SK-N-SH treated with all-trans-retinoic acid at 6 μM for 48 hours (cell line): ENCODE measurements at regions not wholly inside any gene's neighbourhood (a gene's known extent, or its start where the extent isn't known, plus 50 kb on each side); places are given as distances from the start of the nearest gene placed in this dataset.

Experiments
- ATAC-seq: fragments of 200-7000 bp; cut with Tn5 transposase; 3 replicates; pipeline ENCODE4 v1.9.1; 2020; ENCODE audit warnings: mild to moderate bottlenecking, moderate library complexity
- ARNTL ChIP-seq: fragments of 450-650 bp; formaldehyde crosslinking; IDR thresholded peaks from 2 replicates; pipeline ENCODE4 v1.5.0; 2020; ENCODE audit warnings: low read depth, mild to moderate bottlenecking, moderate library complexity, borderline replicate concordance
- BACH2 ChIP-seq: fragments of 250-450 bp; sonication (Bioruptor Pico); IDR thresholded peaks from 2 replicates; pipeline ENCODE4 v1.9.0; 2021; ENCODE audit warnings: mild to moderate bottlenecking, borderline replicate concordance
- CSDC2 ChIP-seq: fragments of 250-450 bp; sonication (Bioruptor Pico); IDR thresholded peaks from 2 replicates; pipeline ENCODE4 v1.5.0; 2020; ENCODE audit warnings: mild to moderate bottlenecking, moderate library complexity
- ESRRG ChIP-seq: fragments of 250-450 bp; sonication (Bioruptor Pico); IDR thresholded peaks from 2 replicates; pipeline ENCODE4 v1.6.1; 2021; ENCODE audit warnings: mild to moderate bottlenecking
- GLIS3 ChIP-seq: fragments of 250-450 bp; sonication (Bioruptor Pico); IDR thresholded peaks from 2 replicates; pipeline ENCODE4 v1.5.0; 2020; ENCODE audit warnings: mild to moderate bottlenecking, moderate library complexity
- ISL1 ChIP-seq: fragments of 250-450 bp; sonication (Bioruptor Pico); IDR thresholded peaks from 2 replicates; pipeline ENCODE4 v2.1.2; 2022; ENCODE audit warnings: mild to moderate bottlenecking, moderate library complexity
- OSR1 ChIP-seq: fragments of 250-450 bp; sonication (Bioruptor Pico); IDR thresholded peaks from 2 replicates; pipeline ENCODE4 v1.8.0; 2022; ENCODE audit warnings: moderate library complexity, mild to moderate bottlenecking, inconsistent platforms
- PPARA ChIP-seq: fragments of 250-450 bp; sonication (Bioruptor Pico); IDR thresholded peaks from 2 replicates; pipeline ENCODE4 v1.5.0; 2020; ENCODE audit warnings: mild to moderate bottlenecking, borderline replicate concordance
- RARB ChIP-seq: fragments of 250-450 bp; sonication (Bioruptor Pico); IDR thresholded peaks from 2 replicates; pipeline ENCODE4 v1.8.0; 2021; ENCODE audit warnings: mild to moderate bottlenecking, moderate library complexity
- SNAI2 ChIP-seq: fragments of 250-450 bp; sonication (Bioruptor Pico); IDR thresholded peaks from 2 replicates; pipeline ENCODE4 v1.5.0; 2020; ENCODE audit warnings: mild to moderate bottlenecking, moderate library complexity
- TCF4 ChIP-seq: fragments of 250-450 bp; sonication (Bioruptor Pico); IDR thresholded peaks from 2 replicates; pipeline ENCODE4 v1.8.0; 2021; ENCODE audit warnings: mild to moderate bottlenecking, moderate library complexity, borderline replicate concordance
- TOX ChIP-seq: fragments of 250-450 bp; sonication (Bioruptor Pico); IDR thresholded peaks from 2 replicates; pipeline ENCODE4 v1.8.0; 2021; ENCODE audit warnings: mild to moderate bottlenecking, moderate library complexity, borderline replicate concordance
- ZC3H10 ChIP-seq: fragments of 250-450 bp; sonication (Bioruptor Pico); IDR thresholded peaks from 2 replicates; pipeline ENCODE4 v1.5.1; 2021; ENCODE audit warnings: mild to moderate bottlenecking, moderate library complexity
- ZFP3 ChIP-seq: fragments of 250-450 bp; sonication (Bioruptor Pico); IDR thresholded peaks from 2 replicates; pipeline ENCODE4 v1.5.0; 2020; ENCODE audit warnings: mild to moderate bottlenecking, moderate library complexity
- ZFP30 ChIP-seq: fragments of 450-650 bp; formaldehyde crosslinking; IDR thresholded peaks from 2 replicates; pipeline ENCODE4 v1.5.0; 2022; ENCODE audit warnings: mild to moderate bottlenecking, moderate library complexity
- ZNF565 ChIP-seq: fragments of 450-650 bp; formaldehyde crosslinking; conservative IDR thresholded peaks from 2 replicates; pipeline ENCODE4 v1.5.0; 2020; ENCODE audit warnings: low read depth, mild to moderate bottlenecking, moderate library complexity
- ZNF70 ChIP-seq: fragments of 450-650 bp; formaldehyde crosslinking; IDR thresholded peaks from 2 replicates; pipeline ENCODE4 v1.5.0; 2020; ENCODE audit warnings: mild to moderate bottlenecking, moderate library complexity
- ZNF8 ChIP-seq: fragments of 450-650 bp; formaldehyde crosslinking; IDR thresholded peaks from 2 replicates; pipeline ENCODE4 v1.5.0; 2020; ENCODE audit warnings: mild to moderate bottlenecking, moderate library complexity
- TF ChIP-seq, protein P1 (sequence below): fragments of 250-450 bp; sonication (Bioruptor Pico); IDR thresholded peaks from 2 replicates; pipeline ENCODE4 v1.8.0; 2021; ENCODE audit warnings: low read depth, mild to moderate bottlenecking, moderate library complexity, borderline replicate concordance
- TF ChIP-seq, protein P2 (sequence below): fragments of 250-450 bp; sonication (Bioruptor Pico); IDR thresholded peaks from 2 replicates; pipeline ENCODE4 v1.5.1; 2021; ENCODE audit warnings: mild to moderate bottlenecking, moderate library complexity
- TF ChIP-seq, protein P3 (sequence below): fragments of 250-450 bp; sonication (Bioruptor Pico); IDR thresholded peaks from 2 replicates; pipeline ENCODE4 v1.5.0; 2020; ENCODE audit warnings: mild to moderate bottlenecking, moderate library complexity
- TF ChIP-seq, protein P4 (sequence below): fragments of 250-450 bp; sonication (Bioruptor Pico); IDR thresholded peaks from 2 replicates; pipeline ENCODE4 v1.5.1; 2020; ENCODE audit warnings: low read depth, mild to moderate bottlenecking, moderate library complexity
- TF ChIP-seq, protein P5 (sequence below): fragments of 250-450 bp; sonication (Bioruptor Pico); IDR thresholded peaks from 2 replicates; pipeline ENCODE4 v1.8.0; 2020; ENCODE audit warnings: mild to moderate bottlenecking, moderate library complexity, borderline replicate concordance

DNA sequence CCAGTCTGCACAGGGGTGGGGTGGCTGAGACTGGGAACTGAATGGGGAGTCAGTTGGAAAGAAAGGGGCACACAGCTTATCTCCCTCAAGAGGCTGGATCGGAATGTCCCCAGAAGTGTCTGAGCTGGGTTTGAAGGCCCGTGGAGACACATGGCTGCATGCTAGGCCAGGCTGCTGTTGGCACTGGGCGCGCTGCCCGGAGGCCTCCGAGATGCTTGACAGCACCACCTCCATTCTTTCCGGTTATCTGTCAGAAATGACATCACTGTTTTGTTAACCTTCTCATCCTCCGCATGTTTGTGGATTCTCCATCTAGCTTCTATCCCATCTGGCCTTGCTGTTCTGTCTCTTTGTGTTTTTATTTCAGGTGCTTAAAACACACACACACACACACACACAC lies 85.5 kb downstream of the APIP start:
- no peak for TF ChIP-seq TCF4
- peak; percentile 74 for TF ChIP-seq ZNF70
- no peak for TF ChIP-seq RARB
- no peak for TF ChIP-seq ZC3H10 (CRISPR knock-in tag)
- no peak for TF ChIP-seq PPARA
- TF ChIP-seq ZFP3 (CRISPR knock-in tag): peak; percentile 27; the same call in 1 of the 2 replicates
- TF ChIP-seq GLIS3 (CRISPR knock-in tag): no peak
- TF ChIP-seq, protein P1, sequence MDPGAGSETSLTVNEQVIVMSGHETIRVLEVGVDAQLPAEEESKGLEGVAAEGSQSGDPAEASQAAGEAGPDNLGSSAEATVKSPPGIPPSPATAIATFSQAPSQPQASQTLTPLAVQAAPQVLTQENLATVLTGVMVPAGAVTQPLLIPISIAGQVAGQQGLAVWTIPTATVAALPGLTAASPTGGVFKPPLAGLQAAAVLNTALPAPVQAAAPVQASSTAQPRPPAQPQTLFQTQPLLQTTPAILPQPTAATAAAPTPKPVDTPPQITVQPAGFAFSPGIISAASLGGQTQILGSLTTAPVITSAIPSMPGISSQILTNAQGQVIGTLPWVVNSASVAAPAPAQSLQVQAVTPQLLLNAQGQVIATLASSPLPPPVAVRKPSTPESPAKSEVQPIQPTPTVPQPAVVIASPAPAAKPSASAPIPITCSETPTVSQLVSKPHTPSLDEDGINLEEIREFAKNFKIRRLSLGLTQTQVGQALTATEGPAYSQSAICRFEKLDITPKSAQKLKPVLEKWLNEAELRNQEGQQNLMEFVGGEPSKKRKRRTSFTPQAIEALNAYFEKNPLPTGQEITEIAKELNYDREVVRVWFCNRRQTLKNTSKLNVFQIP: no peak
- TF ChIP-seq, protein P2, sequence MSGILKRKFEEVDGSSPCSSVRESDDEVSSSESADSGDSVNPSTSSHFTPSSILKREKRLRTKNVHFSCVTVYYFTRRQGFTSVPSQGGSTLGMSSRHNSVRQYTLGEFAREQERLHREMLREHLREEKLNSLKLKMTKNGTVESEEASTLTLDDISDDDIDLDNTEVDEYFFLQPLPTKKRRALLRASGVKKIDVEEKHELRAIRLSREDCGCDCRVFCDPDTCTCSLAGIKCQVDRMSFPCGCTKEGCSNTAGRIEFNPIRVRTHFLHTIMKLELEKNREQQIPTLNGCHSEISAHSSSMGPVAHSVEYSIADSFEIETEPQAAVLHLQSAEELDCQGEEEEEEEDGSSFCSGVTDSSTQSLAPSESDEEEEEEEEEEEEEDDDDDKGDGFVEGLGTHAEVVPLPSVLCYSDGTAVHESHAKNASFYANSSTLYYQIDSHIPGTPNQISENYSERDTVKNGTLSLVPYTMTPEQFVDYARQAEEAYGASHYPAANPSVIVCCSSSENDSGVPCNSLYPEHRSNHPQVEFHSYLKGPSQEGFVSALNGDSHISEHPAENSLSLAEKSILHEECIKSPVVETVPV (CRISPR knock-in tag): no peak
- TF ChIP-seq, protein P3, sequence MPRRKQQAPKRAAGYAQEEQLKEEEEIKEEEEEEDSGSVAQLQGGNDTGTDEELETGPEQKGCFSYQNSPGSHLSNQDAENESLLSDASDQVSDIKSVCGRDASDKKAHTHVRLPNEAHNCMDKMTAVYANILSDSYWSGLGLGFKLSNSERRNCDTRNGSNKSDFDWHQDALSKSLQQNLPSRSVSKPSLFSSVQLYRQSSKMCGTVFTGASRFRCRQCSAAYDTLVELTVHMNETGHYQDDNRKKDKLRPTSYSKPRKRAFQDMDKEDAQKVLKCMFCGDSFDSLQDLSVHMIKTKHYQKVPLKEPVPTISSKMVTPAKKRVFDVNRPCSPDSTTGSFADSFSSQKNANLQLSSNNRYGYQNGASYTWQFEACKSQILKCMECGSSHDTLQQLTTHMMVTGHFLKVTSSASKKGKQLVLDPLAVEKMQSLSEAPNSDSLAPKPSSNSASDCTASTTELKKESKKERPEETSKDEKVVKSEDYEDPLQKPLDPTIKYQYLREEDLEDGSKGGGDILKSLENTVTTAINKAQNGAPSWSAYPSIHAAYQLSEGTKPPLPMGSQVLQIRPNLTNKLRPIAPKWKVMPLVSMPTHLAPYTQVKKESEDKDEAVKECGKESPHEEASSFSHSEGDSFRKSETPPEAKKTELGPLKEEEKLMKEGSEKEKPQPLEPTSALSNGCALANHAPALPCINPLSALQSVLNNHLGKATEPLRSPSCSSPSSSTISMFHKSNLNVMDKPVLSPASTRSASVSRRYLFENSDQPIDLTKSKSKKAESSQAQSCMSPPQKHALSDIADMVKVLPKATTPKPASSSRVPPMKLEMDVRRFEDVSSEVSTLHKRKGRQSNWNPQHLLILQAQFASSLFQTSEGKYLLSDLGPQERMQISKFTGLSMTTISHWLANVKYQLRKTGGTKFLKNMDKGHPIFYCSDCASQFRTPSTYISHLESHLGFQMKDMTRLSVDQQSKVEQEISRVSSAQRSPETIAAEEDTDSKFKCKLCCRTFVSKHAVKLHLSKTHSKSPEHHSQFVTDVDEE (CRISPR knock-in tag): peak; percentile 49
- no peak for TF ChIP-seq ESRRG (CRISPR knock-in tag)
- no peak for TF ChIP-seq BACH2 (CRISPR knock-in tag)
- TF ChIP-seq ZFP30 (CRISPR knock-in tag): no peak
- TF ChIP-seq SNAI2 (CRISPR knock-in tag): peak; percentile 83; the same call in 1 of the 2 replicates
- TF ChIP-seq OSR1: no peak
- TF ChIP-seq ZNF565: no peak
- TF ChIP-seq, protein P4, sequence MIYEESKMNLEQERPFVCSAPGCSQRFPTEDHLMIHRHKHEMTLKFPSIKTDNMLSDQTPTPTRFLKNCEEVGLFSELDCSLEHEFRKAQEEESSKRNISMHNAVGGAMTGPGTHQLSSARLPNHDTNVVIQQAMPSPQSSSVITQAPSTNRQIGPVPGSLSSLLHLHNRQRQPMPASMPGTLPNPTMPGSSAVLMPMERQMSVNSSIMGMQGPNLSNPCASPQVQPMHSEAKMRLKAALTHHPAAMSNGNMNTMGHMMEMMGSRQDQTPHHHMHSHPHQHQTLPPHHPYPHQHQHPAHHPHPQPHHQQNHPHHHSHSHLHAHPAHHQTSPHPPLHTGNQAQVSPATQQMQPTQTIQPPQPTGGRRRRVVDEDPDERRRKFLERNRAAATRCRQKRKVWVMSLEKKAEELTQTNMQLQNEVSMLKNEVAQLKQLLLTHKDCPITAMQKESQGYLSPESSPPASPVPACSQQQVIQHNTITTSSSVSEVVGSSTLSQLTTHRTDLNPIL (CRISPR knock-in tag): no peak
- peak; percentile 52; the same call in 1 of the 2 replicates for TF ChIP-seq ISL1 (CRISPR knock-in tag)
- TF ChIP-seq ARNTL: no peak
- TF ChIP-seq ZNF8 (CRISPR knock-in tag): no peak
- no peak for TF ChIP-seq CSDC2
- TF ChIP-seq, protein P5, sequence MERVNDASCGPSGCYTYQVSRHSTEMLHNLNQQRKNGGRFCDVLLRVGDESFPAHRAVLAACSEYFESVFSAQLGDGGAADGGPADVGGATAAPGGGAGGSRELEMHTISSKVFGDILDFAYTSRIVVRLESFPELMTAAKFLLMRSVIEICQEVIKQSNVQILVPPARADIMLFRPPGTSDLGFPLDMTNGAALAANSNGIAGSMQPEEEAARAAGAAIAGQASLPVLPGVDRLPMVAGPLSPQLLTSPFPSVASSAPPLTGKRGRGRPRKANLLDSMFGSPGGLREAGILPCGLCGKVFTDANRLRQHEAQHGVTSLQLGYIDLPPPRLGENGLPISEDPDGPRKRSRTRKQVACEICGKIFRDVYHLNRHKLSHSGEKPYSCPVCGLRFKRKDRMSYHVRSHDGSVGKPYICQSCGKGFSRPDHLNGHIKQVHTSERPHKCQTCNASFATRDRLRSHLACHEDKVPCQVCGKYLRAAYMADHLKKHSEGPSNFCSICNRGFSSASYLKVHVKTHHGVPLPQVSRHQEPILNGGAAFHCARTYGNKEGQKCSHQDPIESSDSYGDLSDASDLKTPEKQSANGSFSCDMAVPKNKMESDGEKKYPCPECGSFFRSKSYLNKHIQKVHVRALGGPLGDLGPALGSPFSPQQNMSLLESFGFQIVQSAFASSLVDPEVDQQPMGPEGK (CRISPR knock-in tag): no peak
- TF ChIP-seq TOX (CRISPR knock-in tag): no peak
- ATAC-seq: peak; percentile 66

DNA sequence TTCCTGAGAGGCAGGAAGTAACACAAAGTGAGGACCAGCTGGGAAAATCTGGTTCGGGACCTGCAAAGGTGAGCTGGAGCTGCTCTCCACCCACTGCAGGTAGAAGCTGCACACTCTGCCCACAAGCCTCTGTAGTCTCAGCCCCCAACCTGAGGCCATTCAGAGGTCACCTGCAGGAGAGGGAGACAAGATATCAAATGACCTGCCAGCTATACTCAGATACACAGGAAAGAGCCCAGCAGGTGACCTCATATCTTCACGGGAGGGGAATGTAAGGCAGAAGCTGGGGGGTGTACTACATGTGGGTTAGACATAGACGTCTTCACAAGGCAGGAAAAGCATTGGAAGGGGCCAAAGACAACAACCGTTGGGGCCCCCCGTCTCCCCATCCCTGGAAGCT lies 86.1 kb downstream of the APIP start:
- ATAC-seq: no peak

More for the DNA sequence above, 86.1 kb downstream of the APIP start:
- TF ChIP-seq ARNTL: no peak
- TF ChIP-seq, protein P1: no peak
- no peak for TF ChIP-seq ZNF8 (CRISPR knock-in tag)
- TF ChIP-seq OSR1: no peak
- TF ChIP-seq CSDC2: no peak
- no peak for TF ChIP-seq GLIS3 (CRISPR knock-in tag)
- no peak for TF ChIP-seq ISL1 (CRISPR knock-in tag)
- no peak for TF ChIP-seq ESRRG (CRISPR knock-in tag)
